HG02938 (cell line): ENCODE measurements at regions not wholly inside any gene's neighbourhood (a gene's known extent, or its start where the extent isn't known, plus 50 kb on each side); places are given as distances from the start of the nearest gene placed in this dataset.
"Not testable (repeated sequence)": the region's sequence is repeated elsewhere in the genome, so short reads cannot be mapped to it uniquely, and the experiment has no call there.

ENCODE experiments used
- ATAC-seq: cut with Tn5 transposase; IDR thresholded peaks from one replicate; pipeline ENCODE4 v1.9.1; 2021; ENCODE audit warnings: mild to moderate bottlenecking, moderate library complexity; ENCODE audit not compliant: unreplicated experiment

DNA sequence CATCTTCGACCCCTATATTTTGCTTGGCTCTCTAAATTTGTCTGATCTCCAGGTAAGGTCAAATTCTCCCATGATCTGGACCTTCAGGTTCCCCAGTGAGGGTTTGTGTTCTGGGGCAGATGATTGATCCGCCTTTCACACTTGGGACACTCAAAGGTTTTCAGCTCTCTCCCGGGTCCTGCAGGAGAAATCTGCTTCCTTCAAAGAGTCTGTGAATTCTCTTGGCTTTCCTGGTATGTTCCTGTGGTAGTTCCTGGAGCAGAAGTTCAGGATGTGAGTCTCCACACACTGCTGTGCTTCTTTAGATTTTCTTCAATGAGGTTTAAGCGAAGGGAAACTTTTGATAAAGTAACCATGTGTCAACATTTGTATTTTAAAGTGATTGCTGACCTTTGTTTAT lies 318.0 kb downstream of the TAF11L14 start:
- no peak for ATAC-seq

GRCh38 chr5:17964067-17964466 lies 329.8 kb downstream of the TAF11L14 start:
- no peak for ATAC-seq

DNA sequence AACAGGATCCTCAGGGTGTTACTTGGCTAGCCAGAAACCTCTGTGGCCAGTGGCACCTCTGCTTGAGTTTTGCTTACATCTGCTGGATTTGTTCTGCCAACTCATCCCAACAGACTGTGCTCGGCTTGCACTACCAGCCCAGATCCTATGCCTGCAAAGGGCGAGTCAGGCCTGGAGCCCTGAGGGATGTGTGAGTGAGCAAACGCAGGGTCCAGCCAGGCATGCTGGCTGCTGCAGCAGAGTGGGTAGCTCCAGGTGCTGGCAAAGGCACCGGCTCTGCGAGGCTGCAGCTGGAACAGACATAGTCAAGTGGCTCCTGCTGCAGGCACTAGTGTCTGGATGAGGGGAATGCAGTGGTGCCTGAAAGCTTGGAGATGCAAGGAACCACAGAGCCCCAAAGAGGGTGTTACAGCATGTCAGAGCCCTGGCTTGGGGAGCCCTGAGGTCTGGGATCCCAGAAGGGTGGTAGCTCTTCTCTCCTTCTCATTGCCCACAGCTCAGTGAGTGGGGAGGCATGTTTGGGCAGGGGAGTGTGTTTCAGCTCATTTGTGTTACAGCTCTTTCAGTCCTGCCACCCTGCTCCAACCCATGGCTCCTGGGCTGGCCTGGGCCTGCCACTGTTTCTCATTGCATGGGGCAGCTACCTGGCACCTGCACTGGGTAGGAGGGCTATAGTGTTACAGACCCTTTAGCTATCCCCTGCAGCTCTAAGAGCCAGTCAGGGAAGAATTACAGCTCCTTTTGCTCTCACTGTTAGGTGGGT lies 332.6 kb downstream of the TAF11L14 start:
- ATAC-seq = no peak

DNA sequence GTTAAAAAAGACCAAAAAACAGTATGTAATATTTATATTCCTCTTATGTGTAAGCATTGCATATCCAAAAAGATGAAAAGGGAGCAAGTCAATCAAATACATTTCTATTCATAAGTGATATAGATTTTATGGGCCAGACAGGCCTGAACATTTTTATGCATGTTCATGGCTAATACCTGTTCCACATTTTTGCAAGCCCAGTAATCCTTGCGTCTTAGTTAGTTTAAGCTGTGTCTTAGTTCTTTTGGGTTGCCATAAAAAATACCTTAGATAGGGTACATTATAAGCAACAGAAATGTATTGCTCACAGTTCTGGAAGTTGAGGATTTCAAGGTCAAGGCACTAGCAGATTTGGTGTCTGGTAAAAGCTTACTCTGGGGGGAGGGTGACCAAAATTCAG lies 342.1 kb downstream of the TAF11L14 start:
- no peak for ATAC-seq

DNA sequence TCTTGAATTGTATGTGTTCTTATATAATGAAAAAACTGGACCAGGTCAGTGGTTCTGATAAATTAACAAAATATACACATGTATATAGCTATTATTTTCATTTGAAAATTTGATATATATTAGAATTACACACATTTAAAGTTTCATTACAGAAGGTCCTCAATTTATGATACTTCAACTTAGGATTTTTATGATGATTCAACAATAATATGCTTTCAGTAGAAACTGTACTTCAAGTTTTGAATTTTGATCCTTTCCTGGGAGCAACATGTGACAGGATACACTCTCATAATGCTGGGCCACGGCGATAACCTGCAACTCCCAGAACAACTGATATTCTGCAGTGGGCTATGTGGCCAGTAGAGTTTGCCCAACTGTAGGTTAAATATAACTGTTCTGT lies 344.7 kb downstream of the TAF11L14 start:
- ATAC-seq = no peak

GRCh38 chr5:17982626-17983025 lies 348.4 kb downstream of the TAF11L14 start:
- not testable (repeated sequence) for ATAC-seq

DNA sequence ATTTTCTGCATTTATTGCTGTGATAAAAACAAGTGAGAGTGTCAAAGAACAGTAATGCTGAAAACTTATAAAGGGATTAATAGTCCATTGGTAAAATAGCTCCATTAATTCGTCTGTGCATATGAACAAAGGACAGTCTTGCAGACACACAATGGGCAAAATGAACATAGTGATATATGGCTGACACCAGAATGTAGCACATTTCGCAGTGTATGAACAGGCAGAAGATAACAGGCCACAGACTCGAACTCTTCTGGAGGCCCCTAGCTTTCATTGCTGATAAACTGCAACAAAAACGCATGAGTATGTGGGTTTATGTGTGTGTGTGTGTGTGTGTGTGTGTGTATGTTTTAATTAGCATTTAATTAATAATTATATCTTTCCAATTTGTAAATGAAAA lies 354.8 kb downstream of the TAF11L14 start:
- ATAC-seq = no peak

DNA sequence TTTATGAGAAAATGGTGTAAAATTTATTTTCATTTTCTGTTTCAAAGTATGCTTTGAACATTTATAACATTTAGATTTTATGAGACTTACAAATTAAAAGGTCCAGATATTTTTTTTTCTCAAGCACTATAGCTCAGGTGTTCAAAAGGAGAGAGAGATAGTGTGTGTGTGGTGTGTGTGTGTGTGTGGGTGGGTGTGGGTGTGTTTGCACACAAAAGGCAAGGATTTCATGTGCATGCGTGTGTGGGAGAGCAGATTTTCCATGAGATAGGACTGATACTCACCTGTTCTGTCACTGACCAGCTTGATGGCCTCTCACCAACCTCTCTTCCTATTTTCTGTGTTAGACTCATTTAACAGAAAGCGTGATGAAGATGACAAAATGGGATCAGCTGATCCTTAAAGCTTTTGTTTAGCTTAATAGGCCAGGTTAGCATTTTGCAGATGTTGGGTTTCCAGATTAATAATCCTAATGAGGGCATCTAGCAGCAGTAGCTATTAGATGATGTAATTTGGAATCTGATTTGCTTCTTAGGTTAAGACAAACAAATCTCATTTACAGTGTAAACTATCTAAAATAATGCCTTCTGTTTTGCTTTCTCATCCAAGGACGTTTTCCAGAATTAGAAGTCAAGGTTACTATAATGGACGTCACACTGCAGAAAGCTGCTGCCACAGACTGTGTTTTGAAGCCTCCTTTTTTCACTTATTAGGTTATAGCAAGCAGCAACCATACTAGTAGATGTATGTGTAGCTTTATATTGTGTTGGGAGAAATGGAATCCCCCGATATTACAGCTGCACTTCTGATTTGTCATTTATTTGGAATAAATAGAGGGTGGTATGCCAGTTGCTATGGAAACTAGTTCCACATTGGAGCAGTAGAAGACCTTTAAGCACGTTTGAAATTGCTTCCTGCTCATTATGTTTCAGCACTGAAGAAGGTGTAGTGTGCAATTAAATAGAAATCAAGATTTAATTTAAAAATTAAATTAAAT lies 355.6 kb downstream of the TAF11L14 start:
- ATAC-seq = no peak

- no peak for ATAC-seq
These were observed 357.5 kb downstream of the TAF11L14 start for GRCh38 chr5:17991775-17992174.

DNA sequence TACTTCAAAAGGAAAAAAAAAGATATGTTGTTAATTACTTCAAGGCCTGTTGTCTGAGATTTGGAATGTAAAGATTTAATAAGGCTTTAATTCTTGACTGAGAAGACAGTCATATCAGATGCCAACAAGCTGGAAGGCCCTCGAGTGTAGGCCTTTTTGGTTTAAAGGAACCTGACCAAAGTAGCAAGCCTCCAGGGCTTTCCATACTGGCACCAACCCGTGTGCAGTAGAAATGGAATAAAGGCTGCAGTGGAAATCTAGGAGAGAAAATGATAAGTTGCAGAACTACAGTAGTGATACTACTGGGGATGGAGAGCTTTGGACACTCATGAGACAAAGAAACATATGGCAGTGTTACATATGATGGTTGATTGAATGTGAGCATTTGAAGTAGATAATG lies 358.0 kb downstream of the TAF11L14 start:
- ATAC-seq = no peak

DNA sequence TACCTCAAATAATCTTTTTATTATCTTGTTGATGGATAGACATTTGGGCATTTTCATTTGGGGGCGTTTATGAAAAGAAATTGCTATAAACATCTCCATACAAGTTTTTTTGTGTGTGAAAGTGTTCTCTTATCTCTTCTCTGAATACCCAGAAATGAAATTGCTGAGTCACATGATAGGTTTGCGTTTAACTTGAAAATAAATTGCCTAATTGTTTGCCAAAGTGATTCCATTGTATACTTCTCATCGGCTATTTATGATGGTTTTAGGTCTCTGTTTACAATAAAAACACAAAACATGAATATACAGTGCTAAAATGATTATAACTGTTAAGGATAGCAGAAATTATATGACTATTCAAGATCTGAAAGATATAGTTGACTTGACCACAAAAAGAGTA lies 361.7 kb downstream of the TAF11L14 start:
- no peak for ATAC-seq

DNA sequence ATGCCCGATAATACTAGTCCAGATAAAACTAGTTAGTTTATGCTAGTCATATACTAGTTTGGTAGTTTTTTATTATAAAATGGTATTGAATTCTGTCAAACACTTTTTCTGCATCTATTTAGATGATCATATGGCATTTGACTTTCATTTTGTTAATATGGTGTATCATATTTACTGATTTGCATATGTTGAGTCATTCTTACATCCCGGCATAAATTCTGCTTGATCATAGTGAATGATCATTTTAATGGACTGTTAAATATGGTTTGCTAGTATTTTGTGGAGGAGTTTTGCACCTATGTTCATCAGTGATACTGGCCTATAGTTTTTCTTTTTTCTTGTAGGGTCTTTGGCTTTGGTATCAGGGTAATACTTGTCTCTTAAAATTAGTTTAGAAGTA lies 365.6 kb downstream of the TAF11L14 start:
- no peak for ATAC-seq

- no peak for ATAC-seq
These were observed 366.5 kb downstream of the TAF11L14 start for GRCh38 chr5:18000744-18001143.

DNA sequence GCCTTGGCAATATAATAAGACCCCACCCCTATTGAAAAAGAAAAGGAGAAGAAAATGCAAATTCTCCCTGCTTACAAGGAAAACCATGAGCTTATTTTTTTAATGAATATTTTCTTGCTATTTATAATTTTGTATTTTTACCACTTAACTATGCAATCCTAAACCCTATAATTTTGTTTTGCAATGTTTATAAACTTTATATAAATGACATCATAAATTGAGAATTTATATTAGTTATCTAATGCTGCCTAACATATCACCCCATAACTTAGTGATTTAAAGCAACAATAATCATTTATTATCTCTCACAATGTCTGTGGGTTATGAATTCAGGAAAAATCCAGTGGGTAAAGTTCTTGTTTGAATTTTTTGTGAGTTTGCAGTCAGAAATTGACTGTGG lies 369.1 kb downstream of the TAF11L14 start:
- ATAC-seq = no peak

GRCh38 chr5:18003784-18004183 lies 369.5 kb downstream of the TAF11L14 start:
- no peak for ATAC-seq

DNA sequence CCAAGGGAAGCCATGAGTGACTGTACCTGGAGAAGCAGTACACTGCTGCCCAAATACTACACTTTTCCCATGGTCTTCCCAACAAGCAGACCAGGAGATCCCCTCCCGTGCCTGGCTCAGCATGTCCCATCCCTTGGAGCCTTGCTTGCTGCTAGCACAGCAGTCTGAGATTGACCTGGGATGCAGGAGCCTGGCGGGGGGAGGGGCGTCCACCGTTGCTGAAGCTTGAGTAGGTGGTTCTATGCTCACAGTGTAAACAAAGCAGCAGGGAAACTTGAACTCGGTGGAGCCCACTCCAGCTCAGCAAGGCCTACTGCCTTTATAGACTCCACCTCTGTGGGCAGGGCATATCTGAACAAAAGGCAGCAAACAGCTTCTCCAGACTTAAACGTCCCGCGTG lies 372.0 kb downstream of the TAF11L14 start:
- ATAC-seq = not testable (repeated sequence)

DNA sequence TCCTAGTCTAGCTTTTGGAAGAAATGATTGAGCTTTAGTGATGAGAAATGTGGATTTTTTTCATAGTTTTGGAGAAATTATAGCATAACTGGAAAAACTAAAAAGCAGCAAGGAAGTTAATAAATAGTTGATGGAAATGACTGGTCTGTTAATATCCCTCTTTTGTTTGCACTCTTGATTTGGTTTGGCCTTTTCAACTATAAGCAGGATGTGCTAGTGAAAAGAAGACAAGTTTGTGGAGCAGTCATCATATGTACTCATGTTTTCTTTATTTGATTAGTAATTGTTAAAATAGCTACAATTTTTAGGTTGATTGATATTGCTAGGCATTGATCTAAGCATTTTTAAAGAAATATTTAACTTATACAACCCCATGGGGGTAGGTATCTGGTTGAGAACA lies 374.7 kb downstream of the TAF11L14 start:
- ATAC-seq = no peak

DNA sequence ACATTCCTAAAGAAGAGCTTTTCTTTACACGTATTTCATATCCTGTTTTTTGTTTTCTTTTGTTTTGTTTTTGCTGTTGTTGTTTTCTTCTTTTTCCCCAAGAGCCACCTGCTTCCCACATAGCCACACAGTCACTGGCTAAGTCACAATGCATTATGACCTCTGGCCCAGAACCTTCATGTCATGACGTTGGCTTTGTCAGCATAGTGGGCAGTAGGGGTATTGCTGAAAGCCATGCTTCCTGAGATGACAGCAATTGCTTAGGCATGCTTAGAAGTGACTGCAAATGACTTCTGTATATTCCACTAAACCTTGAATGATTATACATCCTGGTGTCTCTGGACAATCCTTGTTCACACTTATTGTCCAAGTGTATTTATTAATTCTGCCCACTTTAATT lies 375.8 kb downstream of the TAF11L14 start:
- ATAC-seq = no peak

- no peak for ATAC-seq
These were observed 384.2 kb downstream of the TAF11L14 start for GRCh38 chr5:18018472-18018871.

DNA sequence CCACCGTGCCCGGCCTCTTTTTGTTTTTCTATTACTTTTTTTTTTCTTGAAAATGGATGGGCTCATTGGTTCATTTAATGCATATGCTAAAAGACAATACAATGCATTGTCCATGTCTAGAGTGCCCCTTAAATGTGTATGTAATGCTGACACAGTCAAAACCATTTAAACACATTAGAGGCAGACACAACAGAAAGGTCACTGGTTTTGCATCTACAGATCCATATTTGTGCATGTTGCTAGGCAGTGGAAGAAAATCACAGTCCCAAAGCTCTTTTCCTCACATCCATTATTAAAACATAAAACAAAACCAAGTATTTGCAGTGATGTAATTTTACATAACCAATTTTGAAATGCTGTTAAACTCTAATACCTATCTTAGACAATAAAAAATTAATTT lies 389.0 kb downstream of the TAF11L14 start:
- no peak for ATAC-seq

DNA sequence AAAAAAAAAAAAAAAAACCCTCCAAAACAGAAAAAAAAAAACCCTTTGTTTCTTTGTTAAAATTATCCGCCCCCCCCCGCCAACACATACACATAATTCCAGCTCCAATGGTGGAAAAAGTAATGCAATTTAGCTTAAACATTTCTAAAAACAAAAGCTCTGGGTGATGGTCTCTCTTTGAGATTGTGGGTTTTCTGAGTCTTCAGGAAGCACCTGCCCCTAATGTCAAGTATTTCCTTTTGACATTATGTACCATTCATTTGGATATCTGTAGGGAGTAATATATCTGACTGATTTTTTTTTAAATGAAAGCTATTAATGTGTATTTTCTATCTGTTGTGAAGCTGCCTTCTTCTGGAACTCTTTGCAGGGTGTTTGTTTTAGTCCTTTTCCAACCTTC lies 389.7 kb downstream of the TAF11L14 start:
- ATAC-seq = no peak

DNA sequence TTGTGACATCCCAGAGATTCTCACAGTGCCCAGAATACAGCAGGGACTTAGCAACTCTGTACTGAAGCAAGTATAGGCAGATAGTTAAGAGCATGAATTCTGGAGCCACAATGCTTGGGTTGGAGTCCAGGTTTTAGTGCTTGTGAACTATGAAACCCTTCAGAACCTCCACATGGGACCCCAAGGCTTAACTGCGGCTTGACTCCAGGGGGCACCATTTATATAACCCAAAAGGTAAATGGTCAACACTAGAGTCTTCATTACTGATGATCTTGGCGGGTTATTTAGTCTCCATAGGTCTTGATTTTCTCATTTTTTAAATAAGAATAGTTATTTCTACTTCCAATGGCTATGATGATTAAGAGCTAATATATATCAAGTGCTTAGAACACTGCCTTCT lies 390.3 kb downstream of the TAF11L14 start:
- no peak for ATAC-seq
